Ishikawa (cell line): ENCODE measurements at regions not wholly inside any gene's neighbourhood (a gene's known extent, or its start where the extent isn't known, plus 50 kb on each side); places are given as distances from the start of the nearest gene placed in this dataset.

Experiments
- CEBPB ChIP-seq: IDR thresholded peaks from 2 replicates; pipeline ENCODE4 v1.6.1; 2012
- CREB1 ChIP-seq: IDR thresholded peaks from 2 replicates; pipeline ENCODE4 v1.6.1; 2012; ENCODE audit warnings: low read depth
- EGR1 ChIP-seq: IDR thresholded peaks from 2 replicates; pipeline ENCODE4 v1.6.1; 2012
- EP300 ChIP-seq: IDR thresholded peaks from 2 replicates; pipeline ENCODE4 v1.6.1; 2012; ENCODE audit warnings: borderline replicate concordance
- FOXM1 ChIP-seq: IDR thresholded peaks from 2 replicates; pipeline ENCODE4 v1.6.1; 2012; ENCODE audit warnings: low read depth, borderline replicate concordance
- MAX ChIP-seq: IDR thresholded peaks from 2 replicates; pipeline ENCODE4 v1.6.1; 2012
- NFIC ChIP-seq: IDR thresholded peaks from 2 replicates; pipeline ENCODE4 v1.6.1; 2012
- RAD21 ChIP-seq: IDR thresholded peaks from 2 replicates; pipeline ENCODE4 v1.6.1; 2012; ENCODE audit warnings: low read depth
- REST ChIP-seq: IDR thresholded peaks from 2 replicates; pipeline ENCODE4 v1.6.1; 2012; ENCODE audit warnings: low read depth, mild to moderate bottlenecking
- TAF1 ChIP-seq: IDR thresholded peaks from 2 replicates; pipeline ENCODE4 v1.6.1; 2012; ENCODE audit warnings: low read depth, mild to moderate bottlenecking
- TCF12 ChIP-seq: IDR thresholded peaks from 2 replicates; pipeline ENCODE4 v1.6.1; 2012; ENCODE audit warnings: low read depth
- TEAD4 ChIP-seq: IDR thresholded peaks from 2 replicates; pipeline ENCODE4 v1.6.1; 2012
- YY1 ChIP-seq: IDR thresholded peaks from 2 replicates; pipeline ENCODE4 v1.6.1; 2012; ENCODE audit warnings: low read depth
- ZBTB7A ChIP-seq: IDR thresholded peaks from 2 replicates; pipeline ENCODE4 v1.6.1; 2012; ENCODE audit warnings: low read depth
- TF ChIP-seq, protein P1 (sequence below): IDR thresholded peaks from 2 replicates; pipeline ENCODE4 v1.6.1; 2012

- TF ChIP-seq EP300 (no peak), YY1 (no peak), REST (no peak), MAX (no peak), CEBPB (no peak), FOXM1 (no peak), TCF12 (no peak), RAD21 (no peak), ZBTB7A (no peak), TEAD4 (no peak), EGR1 (no peak), NFIC (no peak), TAF1 (no peak), CREB1 (no peak)
- TF ChIP-seq, protein P1, sequence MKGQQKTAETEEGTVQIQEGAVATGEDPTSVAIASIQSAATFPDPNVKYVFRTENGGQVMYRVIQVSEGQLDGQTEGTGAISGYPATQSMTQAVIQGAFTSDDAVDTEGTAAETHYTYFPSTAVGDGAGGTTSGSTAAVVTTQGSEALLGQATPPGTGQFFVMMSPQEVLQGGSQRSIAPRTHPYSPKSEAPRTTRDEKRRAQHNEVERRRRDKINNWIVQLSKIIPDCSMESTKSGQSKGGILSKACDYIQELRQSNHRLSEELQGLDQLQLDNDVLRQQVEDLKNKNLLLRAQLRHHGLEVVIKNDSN = no peak
These were observed 61.4 kb upstream of the GNAZ start for GRCh38 chr22:23008896-23009295.
